CD4-positive, alpha-beta T cell (primary cell): ENCODE measurements at regions not wholly inside any gene's neighbourhood (a gene's known extent, or its start where the extent isn't known, plus 50 kb on each side); places are given as distances from the start of the nearest gene placed in this dataset.

Experiments
- ATAC-seq: fragments of 200-7000 bp; cut with Tn5 transposase; one replicate; pipeline ENCODE4 v1.10.0; 2022; ENCODE audit warnings: mild to moderate bottlenecking; ENCODE audit not compliant: poor library complexity
- CTCF ChIA-PET: fragments of 350-600 bp; sonication (Branson Sonifier 250); formaldehyde crosslinking; loops from one replicate; lab custom pipeline; 2021; ENCODE audit warnings: antibody characterized with exemption, inconsistent platforms; lab: Charles Lee
- POLR2A ChIA-PET: fragments of 350-600 bp; sonication (Branson Sonifier 250); formaldehyde crosslinking; loops from one replicate; lab custom pipeline; 2021; ENCODE audit warnings: antibody characterized with exemption, inconsistent platforms; lab: Charles Lee
- DNase-seq, 14 experiments: peaks; one replicate each; pipeline ENCODE4 v3.0.0-alpha.2; 2013 to 2020; ENCODE audit warnings: mixed read lengths in 2 of 14
- H3K27ac ChIP-seq, 2 donors: one replicate each; pipeline versions ENCODE4 v1.5.1 to v1.7.0; 2013; ENCODE audit warnings: low read length in 2 of 2, low read depth in 1 of 2, mild to moderate bottlenecking in 1 of 2
- H3K27me3 ChIP-seq, 2 experiments: 1 replicate in 1 of 2; 2 replicates in 1 of 2; pipeline versions ENCODE4 v1.6.1 to v1.7.0; 2013; ENCODE audit warnings: low read length in 2 of 2, control low read depth in 1 of 2, mild to moderate bottlenecking in 1 of 2, moderate library complexity in 1 of 2; ENCODE audit not compliant: insufficient read depth in 2 of 2, control insufficient read depth in 1 of 2
- H3K36me3 ChIP-seq: one replicate; pipeline ENCODE4 v1.6.1; 2013; ENCODE audit warnings: low read length, control low read depth; ENCODE audit not compliant: insufficient read depth
- H3K4me1 ChIP-seq: one replicate; pipeline ENCODE4 v1.6.1; 2013; ENCODE audit warnings: low read length, control low read depth; ENCODE audit not compliant: insufficient read depth
- H3K4me3 ChIP-seq: one replicate; pipeline ENCODE4 v1.5.1; 2013; ENCODE audit warnings: mild to moderate bottlenecking, low read length, moderate library complexity
- H3K9me3 ChIP-seq, 2 experiments: 1 replicate in 1 of 2; 2 replicates in 1 of 2; pipeline versions ENCODE4 v1.6.1 to v1.7.0; 2013; ENCODE audit warnings: low read length in 2 of 2, mild to moderate bottlenecking in 2 of 2, control low read depth in 1 of 2, moderate library complexity in 1 of 2; ENCODE audit not compliant: control insufficient read depth in 1 of 2, insufficient read depth in 1 of 2
- H3K27ac Mint-ChIP-seq: one replicate; pipeline ENCODE4 v1.8.0; 2020; ENCODE audit warnings: mixed read lengths
- H3K27me3 Mint-ChIP-seq: one replicate; pipeline ENCODE4 v1.8.0; 2021; ENCODE audit warnings: mixed read lengths
- H3K36me3 Mint-ChIP-seq: one replicate; pipeline ENCODE4 v1.8.0; 2021; ENCODE audit warnings: low read depth, mixed read lengths
- H3K4me1 Mint-ChIP-seq: one replicate; pipeline ENCODE4 v1.8.0; 2021; ENCODE audit warnings: low read depth, mixed read lengths
- H3K4me3 Mint-ChIP-seq: one replicate; pipeline ENCODE4 v1.8.0; 2020; ENCODE audit warnings: mild to moderate bottlenecking, mixed read lengths
- H3K9me3 Mint-ChIP-seq: one replicate; pipeline ENCODE4 v1.8.0; 2020; ENCODE audit warnings: mixed read lengths
- intact Hi-C, 2 experiments: fragments of 100-400 bp; cut with DNase I in 1 of 2; cut with micrococcal nuclease in 1 of 2; formaldehyde crosslinking; loops; one replicate each; pipeline versions ENCODE4 v1.15.1 to v1.9.0; 2023 to 2025; cut with DNase I, micrococcal nuclease
- TF ChIP-seq, protein P1 (sequence below): fragments of 200-600 bp; IDR thresholded peaks from one replicate; pipeline ENCODE4 v1.8.0; 2022; ENCODE audit warnings: antibody characterized with exemption, mild to moderate bottlenecking

DNA sequence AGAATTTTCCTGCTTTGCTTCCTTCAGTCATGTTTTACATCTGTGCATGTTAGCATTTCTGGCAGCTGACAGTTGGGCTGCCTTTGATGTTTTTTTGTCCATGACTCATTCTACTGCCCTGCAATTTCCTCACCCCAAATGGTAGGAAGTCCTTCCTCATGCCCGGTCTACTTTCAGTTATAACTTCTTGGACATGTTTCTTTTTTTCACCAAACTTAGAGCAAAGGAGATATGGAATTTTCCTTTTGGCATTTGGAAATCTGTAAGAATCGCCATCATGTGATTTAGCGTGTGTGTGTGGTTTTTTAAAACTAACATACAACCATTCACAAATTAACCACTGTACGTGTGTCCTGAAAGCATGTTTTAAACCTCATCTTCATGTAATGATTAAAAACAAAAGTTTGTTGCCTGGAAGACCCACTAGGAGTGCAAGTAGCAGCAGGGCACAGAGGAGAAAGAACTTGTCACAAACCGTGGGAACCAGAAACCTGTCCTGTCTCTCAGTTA, 430.7 kb upstream of the CFAP20DC start:
- DNase-seq, result peak in 4 of 14 experiments; percentile 27 to 47 (median 40)
- Histone ChIP-seq H3K36me3 (no peaks in the 10 kb centered on the region), H3K27ac (no peak overlapping the region), H3K9me3 (no peaks in the 10 kb centered on the region), H3K4me1 (peaks cover 4% of the 10 kb centered on the region), H3K4me3 (peak overlapping the region; percentile 11), H3K27me3 (no peaks in the 10 kb centered on the region)
- peaks cover 7% of the 10 kb centered on the region for H3K4me1 Mint-ChIP-seq
- H3K4me3 Mint-ChIP-seq, result peak overlapping the region; percentile 44
- CTCF ChIA-PET, result no interaction called here
- intact Hi-C loops, result no loop called here
- H3K27ac Mint-ChIP-seq, result no peak overlapping the region
- no peaks in the 10 kb centered on the region for H3K27me3 Mint-ChIP-seq
- TF ChIP-seq, protein P1, sequence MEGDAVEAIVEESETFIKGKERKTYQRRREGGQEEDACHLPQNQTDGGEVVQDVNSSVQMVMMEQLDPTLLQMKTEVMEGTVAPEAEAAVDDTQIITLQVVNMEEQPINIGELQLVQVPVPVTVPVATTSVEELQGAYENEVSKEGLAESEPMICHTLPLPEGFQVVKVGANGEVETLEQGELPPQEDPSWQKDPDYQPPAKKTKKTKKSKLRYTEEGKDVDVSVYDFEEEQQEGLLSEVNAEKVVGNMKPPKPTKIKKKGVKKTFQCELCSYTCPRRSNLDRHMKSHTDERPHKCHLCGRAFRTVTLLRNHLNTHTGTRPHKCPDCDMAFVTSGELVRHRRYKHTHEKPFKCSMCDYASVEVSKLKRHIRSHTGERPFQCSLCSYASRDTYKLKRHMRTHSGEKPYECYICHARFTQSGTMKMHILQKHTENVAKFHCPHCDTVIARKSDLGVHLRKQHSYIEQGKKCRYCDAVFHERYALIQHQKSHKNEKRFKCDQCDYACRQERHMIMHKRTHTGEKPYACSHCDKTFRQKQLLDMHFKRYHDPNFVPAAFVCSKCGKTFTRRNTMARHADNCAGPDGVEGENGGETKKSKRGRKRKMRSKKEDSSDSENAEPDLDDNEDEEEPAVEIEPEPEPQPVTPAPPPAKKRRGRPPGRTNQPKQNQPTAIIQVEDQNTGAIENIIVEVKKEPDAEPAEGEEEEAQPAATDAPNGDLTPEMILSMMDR, result no peak
- H3K9me3 Mint-ChIP-seq, result no peaks in the 10 kb centered on the region
- H3K36me3 Mint-ChIP-seq, result no peaks in the 10 kb centered on the region
- no peak for ATAC-seq
- POLR2A ChIA-PET, result no interaction called here

DNA sequence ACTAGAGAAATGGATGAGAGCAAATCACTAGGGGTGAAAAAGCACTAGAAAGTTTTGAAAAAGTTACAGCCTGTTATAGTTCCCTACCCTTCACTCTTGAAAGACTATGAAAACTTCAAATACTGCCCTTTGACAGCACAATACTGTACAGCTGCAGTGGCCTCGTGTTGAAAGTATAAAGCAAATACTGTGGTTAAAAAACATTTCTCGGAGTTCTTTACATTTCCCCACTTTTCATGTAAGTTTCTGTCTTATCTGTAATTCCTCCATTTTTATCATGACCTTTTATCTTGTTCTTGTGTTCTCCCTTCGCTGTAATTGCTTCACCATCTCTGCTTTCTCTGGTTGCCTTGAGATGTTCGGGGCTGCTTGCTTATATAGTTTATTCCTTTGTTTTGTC, 423.8 kb upstream of the CFAP20DC start:
- Histone ChIP-seq H3K4me3 (no peak overlapping the region), H3K27me3 (no peaks in the 10 kb centered on the region), H3K27ac (no peak overlapping the region), H3K4me1 (no peaks in the 10 kb centered on the region), H3K9me3 (no peaks in the 10 kb centered on the region), H3K36me3 (no peaks in the 10 kb centered on the region)
- TF ChIP-seq, protein P1, result no peak
- Mint-ChIP-seq H3K9me3 (peaks cover 5% of the 10 kb centered on the region), H3K4me3 (no peak overlapping the region), H3K36me3 (no peaks in the 10 kb centered on the region), H3K4me1 (peaks cover 20% of the 10 kb centered on the region), H3K27ac (peak overlapping the region; percentile 10), H3K27me3 (no peaks in the 10 kb centered on the region)
- ChIA-PET CTCF (no interaction called here), POLR2A (interaction anchor here (0.7 kb wide), 1 partner anchor 14 kb away, joined by 3 read pairs; no protein-coding TSS in a partner anchor)
- no peak for ATAC-seq
- intact Hi-C loops, result no loop called here
- no peak for DNase-seq

DNA sequence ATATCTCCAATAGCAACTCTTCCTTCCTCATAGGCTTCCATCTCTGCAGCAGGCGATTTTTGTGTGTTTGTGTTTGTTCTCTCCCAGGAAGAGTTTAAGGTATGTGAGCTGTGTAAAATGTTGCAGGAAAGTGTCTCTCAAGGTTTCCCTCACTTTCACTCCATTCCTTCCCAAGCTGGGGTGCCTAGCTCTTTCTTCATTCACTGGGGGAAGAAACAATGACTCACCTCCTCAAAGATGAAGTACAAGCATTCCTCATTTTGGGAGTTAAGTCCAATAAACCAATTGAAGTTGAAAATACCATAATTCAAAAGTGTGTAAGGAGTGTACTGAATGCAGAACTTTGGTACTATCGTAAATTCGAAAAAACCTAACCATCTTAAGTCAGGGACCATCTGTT, 422.7 kb upstream of the CFAP20DC start:
- intact Hi-C loops, result no loop called here
- no peak overlapping the region for H3K27ac ChIP-seq
- H3K4me1 ChIP-seq, result no peaks in the 10 kb centered on the region
- ATAC-seq (no peak), DNase-seq (no peak)
- Mint-ChIP-seq H3K9me3 (peaks cover 5% of the 10 kb centered on the region), H3K36me3 (no peaks in the 10 kb centered on the region), H3K27ac (no peak overlapping the region), H3K4me3 (no peak overlapping the region), H3K4me1 (peaks cover 20% of the 10 kb centered on the region), H3K27me3 (no peaks in the 10 kb centered on the region)
- POLR2A ChIA-PET, result no interaction called here
- TF ChIP-seq, protein P1, result no peak
- H3K9me3 ChIP-seq, result no peaks in the 10 kb centered on the region
- H3K36me3 ChIP-seq, result no peaks in the 10 kb centered on the region
- H3K27me3 ChIP-seq, result no peaks in the 10 kb centered on the region
- H3K4me3 ChIP-seq, result no peak overlapping the region
- CTCF ChIA-PET, result no interaction called here
